HG03457 (cell line): ENCODE measurements at regions not wholly inside any gene's neighbourhood (a gene's known extent, or its start where the extent isn't known, plus 50 kb on each side); places are given as distances from the start of the nearest gene placed in this dataset.

Experiments
- ATAC-seq: cut with Tn5 transposase; IDR thresholded peaks from one replicate; pipeline ENCODE4 v1.9.1; 2021; ENCODE audit warnings: moderate number of reproducible peaks; ENCODE audit not compliant: unreplicated experiment

GRCh38 chr11:131229221-131229620 is 141.2 kb upstream of the NTM start:
- no peak for ATAC-seq

- ATAC-seq, result no peak
These were observed 139.0 kb upstream of the NTM start for GRCh38 chr11:131231317-131231940.

GRCh38 chr11:131232261-131232660 is 138.2 kb upstream of the NTM start:
- no peak for ATAC-seq

- ATAC-seq, result no peak
These were observed 136.2 kb upstream of the NTM start for GRCh38 chr11:131234221-131234620.

- no peak for ATAC-seq
These were observed 134.8 kb upstream of the NTM start for GRCh38 chr11:131235328-131236298.

GRCh38 chr11:131240421-131240820 is 130.0 kb upstream of the NTM start:
- no peak for ATAC-seq

GRCh38 chr11:131242476-131243000 is 127.9 kb upstream of the NTM start:
- no peak for ATAC-seq

- ATAC-seq, result no peak
These were observed 124.3 kb upstream of the NTM start for GRCh38 chr11:131246156-131246555.

GRCh38 chr11:131246663-131247062 is 123.8 kb upstream of the NTM start:
- ATAC-seq, result no peak

GRCh38 chr11:131248588-131248987 is 121.8 kb upstream of the NTM start:
- no peak for ATAC-seq

- no peak for ATAC-seq
These were observed 117.2 kb upstream of the NTM start for GRCh38 chr11:131253142-131253655.

GRCh38 chr11:131253656-131254151 is 116.7 kb upstream of the NTM start:
- ATAC-seq, result no peak

- ATAC-seq, result no peak
These were observed 116.2 kb upstream of the NTM start for GRCh38 chr11:131254254-131254653.

GRCh38 chr11:131274233-131274632 is 96.2 kb upstream of the NTM start:
- no peak for ATAC-seq

- no peak for ATAC-seq
These were observed 94.8 kb upstream of the NTM start for GRCh38 chr11:131275580-131275979.

GRCh38 chr11:131278472-131278871 is 91.9 kb upstream of the NTM start:
- ATAC-seq, result no peak

- ATAC-seq, result no peak
These were observed 90.6 kb upstream of the NTM start for GRCh38 chr11:131279654-131280384.

- no peak for ATAC-seq
These were observed 89.1 kb upstream of the NTM start for GRCh38 chr11:131281316-131281715.

GRCh38 chr11:131284041-131284440 is 86.4 kb upstream of the NTM start:
- no peak for ATAC-seq

- no peak for ATAC-seq
These were observed 81.8 kb upstream of the NTM start for GRCh38 chr11:131288521-131289091.

GRCh38 chr11:131290185-131290584 is 80.2 kb upstream of the NTM start:
- ATAC-seq, result no peak
